HG03095 (cell line): ENCODE measurements at regions not wholly inside any gene's neighbourhood (a gene's known extent, or its start where the extent isn't known, plus 50 kb on each side); places are given as distances from the start of the nearest gene placed in this dataset.
"Not testable (repeated sequence)": the region's sequence is repeated elsewhere in the genome, so short reads cannot be mapped to it uniquely, and the experiment has no call there.

Source experiments
- ATAC-seq: cut with Tn5 transposase; IDR thresholded peaks from one replicate; pipeline ENCODE4 v1.9.1; 2021; ENCODE audit warnings: moderate library complexity; ENCODE audit not compliant: unreplicated experiment

DNA sequence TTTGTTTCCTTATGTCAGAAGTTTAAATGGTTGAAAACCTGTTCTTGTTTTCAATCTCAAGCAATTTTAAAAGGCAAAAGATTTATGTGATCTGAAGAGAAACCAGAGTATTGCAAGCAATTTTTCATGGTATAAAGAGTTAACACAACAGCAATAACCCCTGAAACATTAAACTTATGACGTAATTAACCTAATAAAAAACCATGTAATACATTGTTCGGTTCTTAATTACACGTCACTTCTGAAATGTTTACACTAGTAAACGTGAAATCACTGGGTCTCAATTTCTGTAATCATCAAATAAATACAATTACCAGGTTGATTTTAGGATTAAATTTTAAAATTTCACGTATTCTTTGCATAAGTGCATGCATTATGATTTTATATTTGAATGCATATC, 914.5 kb downstream of the NLGN4X start:
- ATAC-seq: no peak

DNA sequence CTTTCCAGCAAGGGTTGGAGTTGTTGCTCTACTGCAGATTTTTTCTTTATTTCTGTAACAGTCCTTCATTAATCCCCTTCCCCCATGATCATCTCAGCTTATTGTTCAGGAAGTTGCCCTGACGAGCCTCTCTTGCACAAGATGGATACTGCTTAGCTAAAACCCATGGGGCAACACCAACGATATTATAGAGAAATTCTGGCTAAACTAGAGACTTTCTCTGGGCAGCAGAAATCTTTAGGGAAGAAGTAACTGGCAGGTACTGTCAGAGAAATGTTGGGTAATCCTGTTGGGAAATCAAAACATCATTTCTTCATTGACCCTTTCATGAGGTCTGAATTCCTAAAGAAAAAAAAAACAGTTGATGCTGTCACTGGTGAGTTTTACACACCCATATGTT, 921.3 kb downstream of the NLGN4X start:
- ATAC-seq: no peak

DNA sequence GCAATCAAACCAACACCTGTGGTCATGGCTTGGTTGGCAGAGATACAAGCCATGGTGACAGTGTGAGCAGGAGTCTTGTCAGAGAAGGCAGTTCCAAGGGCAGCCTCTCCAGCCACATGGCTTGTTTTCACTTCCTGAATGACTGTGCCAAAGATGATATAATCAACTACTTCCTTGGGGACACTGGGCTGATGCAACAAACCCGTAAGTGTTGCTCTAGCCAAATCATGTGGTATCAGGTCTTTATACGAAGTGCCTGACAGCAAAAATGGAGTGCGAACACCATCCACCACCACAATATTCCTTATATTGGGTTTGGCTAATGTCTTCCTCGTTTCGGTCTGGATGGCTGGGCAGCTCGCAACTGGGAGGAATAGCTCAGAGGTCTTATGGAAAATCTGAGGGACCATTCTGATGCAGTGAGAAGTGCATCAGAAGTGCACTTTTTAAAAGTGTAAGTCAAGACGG, 922.0 kb downstream of the NLGN4X start:
- ATAC-seq: no peak

DNA sequence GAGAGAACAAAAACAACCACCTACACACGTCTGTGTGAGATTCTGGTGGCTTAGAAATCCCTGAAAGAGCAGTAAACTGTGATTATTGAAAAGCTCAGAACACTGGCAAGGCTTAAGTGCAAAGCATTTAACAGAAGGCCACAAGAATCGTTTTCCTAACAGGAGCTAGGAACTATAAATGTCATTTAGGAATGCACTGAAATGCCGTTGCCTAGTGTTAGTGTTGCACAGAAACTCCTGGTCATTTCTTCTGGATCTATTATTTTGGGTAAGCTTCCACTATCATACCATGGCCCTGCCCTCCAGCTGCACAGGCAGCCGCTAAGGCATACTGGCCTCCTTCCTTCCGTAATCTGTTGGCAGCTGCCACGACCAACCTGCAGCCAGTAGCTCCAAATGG, 923.2 kb downstream of the NLGN4X start:
- ATAC-seq: no peak

DNA sequence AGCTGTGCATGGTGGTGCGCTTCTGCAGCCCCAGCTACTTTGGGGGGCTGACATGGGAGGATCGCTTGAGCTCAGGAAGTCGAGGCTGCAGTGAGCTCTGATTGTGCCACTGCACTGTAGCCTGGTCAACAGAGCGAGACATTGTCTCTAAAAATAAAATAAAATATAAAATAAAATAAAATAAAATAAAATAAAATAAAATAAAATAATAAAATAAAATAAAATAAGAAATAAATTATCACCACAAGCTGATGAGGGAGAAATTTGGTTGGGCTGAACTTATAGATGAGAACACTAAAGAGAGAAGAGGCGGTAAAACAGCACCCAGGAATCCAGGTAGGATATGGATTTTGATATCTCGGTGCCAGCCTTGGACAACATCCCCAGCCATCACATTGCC, 933.7 kb downstream of the NLGN4X start:
- ATAC-seq: no peak

DNA sequence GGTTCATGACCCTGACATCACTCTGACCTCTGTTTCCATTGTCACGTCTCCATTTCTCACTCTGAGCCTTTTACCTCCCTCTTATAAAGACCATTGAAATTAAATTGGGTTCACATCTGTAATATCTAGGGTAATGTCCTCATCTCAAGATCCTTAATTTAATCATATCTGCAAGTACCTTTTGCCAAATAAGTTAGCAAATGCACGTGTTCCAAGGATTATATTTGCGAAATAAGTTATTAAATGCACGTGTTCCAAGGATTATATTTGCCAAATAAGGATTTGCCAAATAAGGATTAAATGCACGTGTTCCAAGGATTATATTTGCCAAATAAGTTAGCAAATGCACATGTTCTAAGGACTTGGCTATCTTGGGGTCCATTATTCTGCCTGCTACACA, 938.0 kb downstream of the NLGN4X start:
- ATAC-seq: no peak

DNA sequence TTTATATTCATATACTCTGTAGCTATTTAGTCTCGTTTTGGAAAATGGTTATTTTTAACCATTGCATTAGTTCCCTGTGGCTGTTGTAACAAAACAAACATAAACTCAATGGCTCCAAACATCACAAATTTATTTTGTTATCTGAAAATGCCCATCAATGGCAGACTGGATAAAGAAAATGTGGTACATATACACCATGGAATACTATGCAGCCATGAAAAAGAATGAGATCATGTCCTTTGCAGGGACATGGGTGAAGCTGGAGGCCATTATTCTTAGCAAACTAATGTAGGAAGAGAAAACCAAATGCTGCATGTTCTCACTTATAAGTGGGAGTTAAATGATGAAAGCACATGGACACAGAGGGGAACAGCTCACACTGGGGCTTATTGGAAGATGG, 938.7 kb downstream of the NLGN4X start:
- ATAC-seq: not testable (repeated sequence)

DNA sequence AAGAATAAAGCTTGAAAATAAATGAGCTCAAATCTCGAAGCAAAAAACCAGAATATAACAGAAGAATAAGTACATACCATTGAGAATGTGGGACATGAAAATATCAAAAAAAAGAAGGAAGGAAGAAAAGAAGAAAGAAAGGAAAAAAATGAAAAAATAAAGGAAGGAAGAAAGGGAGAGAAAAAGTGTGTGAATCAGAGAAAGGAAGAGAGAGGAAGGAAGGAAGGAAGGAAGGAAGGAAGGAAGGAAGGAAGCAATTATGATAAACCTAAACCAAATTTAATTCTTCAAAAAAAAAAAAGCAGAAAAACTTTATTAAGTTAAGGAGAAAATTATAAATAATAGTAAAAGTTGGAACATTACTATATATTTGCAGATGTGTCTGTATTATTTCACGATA, 949.8 kb downstream of the NLGN4X start:
- no peak for ATAC-seq

DNA sequence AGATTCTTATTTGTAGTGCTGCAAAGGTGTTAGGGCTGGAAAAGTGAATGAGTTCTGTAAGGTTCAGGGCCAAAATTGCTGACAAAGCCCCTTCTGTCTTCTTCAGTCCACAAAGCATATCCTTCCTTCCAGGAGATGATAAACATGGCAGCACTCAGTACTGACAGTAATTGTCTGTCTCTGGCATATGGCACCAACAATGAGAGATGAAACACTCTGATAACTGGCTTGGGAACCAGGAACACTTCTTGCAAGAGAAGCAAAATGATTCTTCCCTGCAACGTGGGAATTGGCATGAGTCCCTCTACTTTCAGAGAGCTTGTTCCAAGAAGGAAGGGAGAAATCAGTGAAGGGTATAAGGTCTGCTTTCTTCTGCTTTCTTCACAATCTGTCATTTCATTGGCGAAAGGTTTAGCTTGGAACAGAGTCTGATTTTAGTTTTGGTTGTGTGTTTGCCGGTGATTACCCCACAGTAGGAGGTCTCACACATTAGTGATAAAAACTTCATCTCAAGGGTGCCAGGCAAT, 963.3 kb downstream of the NLGN4X start:
- ATAC-seq: no peak

DNA sequence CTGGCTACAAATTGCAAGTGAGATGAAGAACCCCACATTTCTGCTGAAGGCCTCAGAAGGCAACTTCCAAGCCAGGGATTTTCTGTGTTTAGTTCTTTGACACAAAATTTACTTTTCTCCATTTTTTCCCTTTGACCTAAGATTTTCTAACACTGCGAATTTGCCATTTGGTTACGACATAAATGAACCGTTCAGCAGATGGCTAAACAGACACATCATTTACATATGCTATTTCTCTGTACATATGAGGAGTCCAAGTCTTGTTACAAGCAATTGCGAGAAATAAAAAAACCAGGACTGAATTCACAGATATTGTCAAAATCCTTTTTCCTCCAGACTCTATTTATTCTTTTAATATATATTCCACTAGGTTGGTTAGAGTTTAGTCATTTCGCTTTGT, 978.6 kb downstream of the NLGN4X start:
- no peak for ATAC-seq

DNA sequence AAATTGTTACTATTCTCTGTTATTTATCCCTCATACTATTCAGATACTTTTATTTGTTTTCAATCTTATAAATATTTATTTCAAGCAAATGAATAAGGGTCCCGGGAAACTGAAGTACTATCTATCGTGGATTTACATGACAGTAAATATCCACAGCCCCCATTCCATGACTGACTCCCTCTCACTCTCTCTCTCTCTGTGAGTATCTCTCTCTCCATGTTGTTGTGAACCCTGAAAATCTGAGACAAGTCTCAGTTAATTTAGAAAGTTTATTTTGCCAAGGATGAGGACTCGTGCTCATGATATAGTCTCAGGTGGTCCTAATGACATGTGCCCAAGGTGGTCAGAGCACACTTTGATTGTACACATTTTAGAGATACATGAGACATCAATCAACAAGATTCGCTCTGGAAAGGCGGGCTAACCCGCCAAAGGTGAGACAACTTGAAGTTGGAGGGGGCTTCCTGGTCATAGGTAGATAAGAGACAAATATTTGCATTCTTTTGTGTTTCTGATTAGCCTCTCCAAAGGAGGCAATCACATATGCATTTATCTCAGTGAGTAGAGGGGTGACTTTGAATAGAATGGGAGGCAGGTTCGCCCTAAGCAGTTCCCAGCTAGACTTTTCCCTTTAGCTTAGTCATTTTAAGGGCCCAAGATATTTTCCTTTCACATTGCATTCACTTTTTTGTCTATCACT, 986.4 kb downstream of the NLGN4X start:
- ATAC-seq: no peak

DNA sequence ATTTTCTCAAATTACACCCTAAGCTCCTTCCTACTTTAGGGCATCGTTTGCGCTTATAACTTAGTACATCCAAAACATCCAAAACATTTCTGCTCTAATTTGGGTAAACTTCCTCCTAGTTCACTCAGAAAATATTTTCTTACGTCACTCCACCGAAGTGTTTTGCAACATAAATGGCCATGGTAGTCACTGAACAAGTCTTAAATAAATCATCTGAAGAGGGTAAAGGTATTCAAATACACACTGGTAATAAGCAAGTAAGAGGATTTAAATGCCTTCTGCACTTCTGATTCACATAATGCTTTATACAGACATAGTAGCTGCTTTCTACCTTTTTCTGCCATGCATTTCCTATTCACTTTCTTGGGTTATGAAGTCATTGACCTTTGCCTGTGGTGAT, 991.9 kb downstream of the NLGN4X start:
- ATAC-seq: no peak

DNA sequence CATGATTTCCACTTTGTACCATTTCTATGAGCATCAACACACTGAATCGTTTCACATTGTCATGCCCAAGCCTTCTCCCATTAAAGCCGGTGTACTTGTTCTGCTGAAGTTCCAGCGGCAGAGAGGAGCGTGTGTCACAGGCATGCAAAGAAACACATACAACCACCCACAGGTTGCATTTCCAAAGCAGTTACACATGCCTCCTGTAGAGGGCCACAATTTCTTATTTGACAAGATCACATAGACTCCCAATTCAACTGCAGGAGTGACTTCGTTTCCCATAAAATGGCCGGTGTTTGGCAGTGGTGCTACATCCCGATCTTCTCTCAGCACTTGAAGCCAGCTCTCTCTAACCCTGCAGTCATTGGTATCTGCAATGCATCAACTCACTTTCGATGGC, 992.6 kb downstream of the NLGN4X start:
- ATAC-seq: no peak

DNA sequence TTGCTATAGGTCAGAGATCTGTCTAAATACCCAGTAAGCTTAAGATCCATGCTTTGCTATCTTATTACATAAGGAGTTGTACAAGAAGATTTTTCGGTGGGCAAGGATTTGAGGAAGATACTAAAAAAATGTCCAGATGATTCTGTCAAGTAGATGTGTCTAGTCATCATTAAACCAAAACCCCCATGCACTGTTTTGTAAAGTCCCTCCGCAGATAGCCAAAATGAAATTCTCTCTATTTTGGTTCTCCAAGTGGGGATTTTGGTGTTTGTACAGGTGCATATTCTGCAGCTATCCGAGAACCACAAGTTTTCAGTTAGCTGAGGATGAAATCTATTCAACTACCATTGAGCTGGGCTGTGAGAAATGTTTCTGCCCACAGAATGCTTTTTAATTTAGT, 994.8 kb downstream of the NLGN4X start:
- ATAC-seq: no peak

DNA sequence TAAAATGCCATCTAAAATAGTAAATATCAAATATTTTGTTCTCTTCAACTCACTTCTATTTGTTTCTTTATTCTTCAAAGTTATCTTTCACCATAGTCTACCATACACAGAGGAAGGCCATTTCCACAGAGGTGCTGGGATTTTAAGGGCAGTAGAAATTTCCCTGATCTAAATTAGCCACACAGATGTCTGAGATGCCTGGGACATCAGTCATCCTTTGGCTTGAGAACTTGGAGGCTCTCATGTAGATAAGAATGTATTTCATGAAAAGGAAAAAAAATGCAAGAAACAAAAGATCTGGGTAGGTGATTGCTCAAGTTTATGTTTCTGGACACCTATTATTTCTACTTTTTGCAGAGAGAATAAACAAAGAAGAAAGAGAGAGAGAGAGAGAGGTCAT, 1008.2 kb downstream of the NLGN4X start:
- ATAC-seq: no peak

DNA sequence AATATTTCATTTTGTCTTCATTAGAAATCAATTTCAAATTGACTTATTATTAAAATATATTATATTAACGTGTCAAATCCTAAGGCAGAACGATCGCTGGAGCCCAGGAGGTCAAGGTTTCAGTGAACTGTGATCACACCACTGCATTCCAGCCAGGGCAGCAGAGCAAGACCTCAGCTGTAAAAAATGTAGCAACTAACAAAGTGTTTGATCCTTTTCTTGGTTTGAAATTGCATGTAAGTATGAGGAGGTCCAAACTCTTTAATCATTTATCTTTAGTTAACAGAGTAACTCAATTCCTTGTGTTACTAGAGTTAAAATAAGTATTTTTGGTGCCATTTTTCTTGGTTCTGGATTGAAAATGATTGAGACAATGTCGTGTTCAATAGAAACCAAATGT, 1033.9 kb downstream of the NLGN4X start:
- no peak for ATAC-seq

DNA sequence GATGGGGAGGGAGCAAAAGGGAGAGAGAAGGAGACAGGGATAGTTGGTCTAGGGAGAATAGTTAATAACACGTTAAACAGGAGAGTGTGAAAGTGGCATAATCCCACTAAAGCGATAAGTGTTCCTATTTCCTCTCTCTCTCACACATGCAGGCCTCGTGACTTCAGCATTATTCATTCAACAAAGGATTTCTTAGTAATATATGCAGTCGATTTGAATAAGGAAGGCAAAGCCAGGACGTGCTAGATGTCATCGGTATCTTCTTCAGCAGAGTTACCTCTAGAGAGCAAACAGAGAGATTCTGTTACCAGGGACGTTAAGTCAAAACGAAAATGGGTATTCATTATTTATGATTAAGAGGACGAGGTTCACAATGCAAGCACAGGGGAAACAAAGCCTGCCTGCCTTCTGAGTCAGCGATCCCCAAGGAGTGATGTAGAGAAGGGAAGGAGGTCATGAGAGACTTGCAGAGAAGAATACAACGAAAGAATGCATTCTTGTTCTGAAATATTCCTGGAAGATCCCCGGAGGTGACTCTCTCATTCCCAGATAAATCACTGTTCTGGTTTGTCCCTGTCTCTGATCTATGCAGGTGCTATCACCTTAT, 1048.4 kb downstream of the NLGN4X start:
- ATAC-seq: no peak

DNA sequence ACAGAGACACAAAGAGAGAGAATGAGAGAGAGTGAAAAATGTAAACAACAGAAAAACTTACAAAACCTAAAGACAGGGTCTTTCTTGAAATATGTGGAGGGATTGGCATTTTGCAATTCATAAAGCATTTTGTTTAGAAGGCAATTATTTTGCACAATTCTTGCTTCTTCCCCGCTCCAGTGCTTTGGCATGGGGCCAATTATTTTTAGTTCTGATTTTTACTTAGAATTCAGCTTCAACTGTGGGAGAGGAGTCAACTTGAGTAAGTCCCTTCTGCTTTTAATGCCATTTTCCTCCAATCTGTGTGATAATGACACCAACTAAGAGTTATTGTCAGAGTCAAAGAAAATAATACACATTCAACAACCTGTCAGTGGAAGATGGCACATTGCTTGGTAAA, 1051.9 kb downstream of the NLGN4X start:
- no peak for ATAC-seq

DNA sequence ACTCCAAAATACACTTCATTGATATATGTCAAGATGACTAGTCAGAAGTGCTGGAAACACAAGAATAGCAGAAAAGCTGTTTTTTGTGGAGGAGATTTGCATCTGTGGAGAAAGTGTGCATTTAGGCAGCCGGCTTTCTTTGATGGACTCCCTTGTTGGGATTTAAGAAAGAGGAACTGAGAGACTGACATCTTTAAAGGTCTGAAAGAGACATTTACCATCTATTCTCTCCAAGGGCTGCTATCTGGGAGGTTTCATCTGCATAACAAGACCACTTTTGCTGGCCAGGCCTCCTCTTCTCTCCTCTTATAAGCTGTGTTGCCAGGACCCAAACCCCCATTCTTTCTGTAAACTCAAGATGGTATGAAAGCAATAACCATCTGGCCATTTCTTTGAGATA, 1065.0 kb downstream of the NLGN4X start:
- no peak for ATAC-seq

DNA sequence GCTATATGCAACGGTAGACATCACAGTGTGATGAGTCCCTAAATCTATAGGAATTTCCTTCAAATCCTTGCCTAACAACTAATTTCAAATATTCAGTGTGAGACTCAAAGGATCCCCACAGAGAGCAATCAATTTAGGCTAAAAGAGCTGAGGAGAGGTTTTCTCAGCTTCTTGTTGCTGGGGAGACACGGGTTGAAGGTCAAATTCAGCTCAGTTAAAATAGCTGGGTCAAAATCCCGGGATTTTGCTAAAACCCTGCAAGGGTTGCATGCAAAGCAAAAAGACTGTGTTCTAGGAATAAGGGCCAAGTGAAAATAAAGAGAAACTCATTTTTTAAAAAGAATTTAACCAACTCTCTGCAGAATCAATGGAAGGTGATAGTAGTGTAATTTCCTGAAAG, 1073.4 kb downstream of the NLGN4X start:
- no peak for ATAC-seq

DNA sequence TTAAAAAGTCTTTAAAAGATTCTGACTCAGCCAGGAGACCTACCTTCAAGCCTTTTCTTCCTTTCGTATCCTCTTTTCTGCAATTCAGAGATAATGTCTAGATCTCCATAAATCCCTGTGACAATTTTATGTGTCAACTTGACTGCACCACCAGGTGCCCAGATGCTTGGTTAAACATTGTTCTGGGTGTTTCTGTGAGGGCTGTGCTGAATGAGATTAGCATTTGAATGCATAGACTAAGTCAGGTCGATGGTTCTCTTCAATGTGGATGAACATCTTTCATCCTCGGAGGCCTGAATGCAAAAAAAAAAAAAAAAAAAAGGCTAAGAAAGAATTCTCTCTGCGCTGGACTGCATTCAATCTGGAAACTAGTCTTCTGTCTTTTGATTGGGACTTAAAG, 1082.7 kb downstream of the NLGN4X start:
- no peak for ATAC-seq

DNA sequence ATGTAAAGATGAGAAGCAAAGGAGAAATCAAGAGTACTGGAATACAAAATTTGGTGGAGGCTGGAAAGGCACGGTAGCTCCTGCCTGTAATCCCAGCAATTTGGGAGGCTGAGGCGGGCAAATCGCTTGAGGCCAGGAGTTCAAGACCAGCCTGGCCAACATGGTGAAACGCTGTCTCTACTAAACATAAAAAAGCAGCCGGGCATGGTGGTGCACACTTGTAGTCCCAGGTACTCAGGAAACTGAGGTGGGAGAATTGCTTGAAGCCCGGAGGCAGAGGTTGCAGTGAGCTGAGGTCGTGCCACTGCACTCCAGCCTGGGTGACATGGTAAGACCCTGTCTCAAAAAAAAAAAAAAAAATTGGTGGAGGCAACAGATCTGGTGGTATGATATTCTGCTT, 1086.0 kb downstream of the NLGN4X start:
- ATAC-seq: no peak

DNA sequence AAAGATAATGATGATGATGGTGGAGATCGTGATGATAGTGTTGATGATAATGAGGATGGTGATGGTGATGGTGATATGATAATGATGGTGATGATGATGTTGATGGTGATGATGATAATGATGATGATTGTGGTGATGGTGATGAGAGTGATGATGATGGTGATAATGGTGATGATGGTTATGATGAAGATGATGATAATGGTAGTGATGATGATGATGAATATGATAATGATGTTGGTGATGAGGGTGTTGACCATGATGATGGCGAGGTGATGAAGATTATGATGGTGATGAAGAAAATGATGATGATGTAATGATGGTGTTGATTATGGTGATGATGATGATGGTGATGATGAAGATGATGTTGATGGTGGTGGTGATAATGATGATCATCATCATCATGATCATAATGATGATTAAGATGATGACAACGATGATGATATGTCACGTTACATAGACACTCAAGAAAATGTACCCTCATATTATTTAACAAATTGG, 1106.4 kb downstream of the NLGN4X start:
- no peak for ATAC-seq
